ENCODE measurements at regions not wholly inside any gene's neighbourhood (a gene's known extent, or its start where the extent isn't known, plus 50 kb on each side); places are given as distances from the start of the nearest gene placed in this dataset.
"Not testable (repeated sequence)": the region's sequence is repeated elsewhere in the genome, so short reads cannot be mapped to it uniquely, and the experiment has no call there.

- FAIRE-seq = not testable (repeated sequence)
These were observed 327.0 kb upstream of the MEIS2 start for GRCh38 chr15:37427393-37427792.

GRCh38 chr15:37446921-37447320 is 346.6 kb upstream of the MEIS2 start:
- no peak for FAIRE-seq

GRCh38 chr15:37452498-37452897 is 352.1 kb upstream of the MEIS2 start:
- FAIRE-seq = no peak

- no peak for FAIRE-seq
These were observed 380.1 kb upstream of the MEIS2 start for GRCh38 chr15:37480482-37480881.

GRCh38 chr15:37481126-37481525 is 380.8 kb upstream of the MEIS2 start:
- no peak for FAIRE-seq

GRCh38 chr15:37483779-37484178 is 383.4 kb upstream of the MEIS2 start:
- no peak for FAIRE-seq

- FAIRE-seq = no peak
These were observed 384.7 kb upstream of the MEIS2 start for GRCh38 chr15:37485056-37485455.

- FAIRE-seq = no peak
These were observed 390.4 kb upstream of the MEIS2 start for GRCh38 chr15:37490707-37491106.

- FAIRE-seq = no peak
These were observed 416.3 kb upstream of the MEIS2 start for GRCh38 chr15:37516621-37517020.

GRCh38 chr15:37517191-37517895 is 417.0 kb upstream of the MEIS2 start:
- FAIRE-seq = no peak

GRCh38 chr15:37518436-37518835 is 416.0 kb upstream of the TMCO5A start:
- no peak for FAIRE-seq

GRCh38 chr15:37520026-37520425 is 414.4 kb upstream of the TMCO5A start:
- no peak for FAIRE-seq

GRCh38 chr15:37520882-37521281 is 413.6 kb upstream of the TMCO5A start:
- no peak for FAIRE-seq

GRCh38 chr15:37524601-37525000 is 409.8 kb upstream of the TMCO5A start:
- no peak for FAIRE-seq

- FAIRE-seq = no peak
These were observed 406.0 kb upstream of the TMCO5A start for GRCh38 chr15:37528432-37528831.

- FAIRE-seq = no peak
These were observed 397.4 kb upstream of the TMCO5A start for GRCh38 chr15:37536967-37537605.

GRCh38 chr15:37537802-37538201 is 396.6 kb upstream of the TMCO5A start:
- no peak for FAIRE-seq

GRCh38 chr15:37548116-37548515 is 386.3 kb upstream of the TMCO5A start:
- no peak for FAIRE-seq

GRCh38 chr15:37550360-37551024 is 383.9 kb upstream of the TMCO5A start:
- no peak for FAIRE-seq

GRCh38 chr15:37572401-37572800 is 362.0 kb upstream of the TMCO5A start:
- FAIRE-seq = no peak

- FAIRE-seq = no peak
These were observed 359.5 kb upstream of the TMCO5A start for GRCh38 chr15:37574985-37575384.

- no peak for FAIRE-seq
These were observed 357.5 kb upstream of the TMCO5A start for GRCh38 chr15:37576952-37577351.

GRCh38 chr15:37581866-37582532 is 352.4 kb upstream of the TMCO5A start:
- no peak for FAIRE-seq

GRCh38 chr15:37582852-37583251 is 351.6 kb upstream of the TMCO5A start:
- no peak for FAIRE-seq
